Natural killer cell (primary cell): ENCODE measurements at regions not wholly inside any gene's neighbourhood (a gene's known extent, or its start where the extent isn't known, plus 50 kb on each side); places are given as distances from the start of the nearest gene placed in this dataset.
A peak's percentile ranks its signal among the peaks of the same experiment; 100 is the strongest.

Experiments used
- ATAC-seq, 3 donors: fragments of 150-1000 bp in 2 of 3; fragments of 200-7000 bp in 1 of 3; cut with Tn5 transposase; 1 replicate in 1 of 3; 2 replicates in 2 of 3; pipeline ENCODE4 v1.10.0; 2021; ENCODE audit warnings: mild to moderate bottlenecking in 2 of 3, moderate library complexity in 2 of 3
- DNase-seq, 2 donors: peaks; one replicate each; pipeline versions ENCODE4 v3.0.0 to v3.0.0-alpha.2; 2013 to 2021; ENCODE audit warnings: mixed read lengths in 1 of 2
- H3K27ac ChIP-seq: one replicate; pipeline ENCODE4 v1.5.1; 2013; ENCODE audit warnings: mild to moderate bottlenecking, low read length
- H3K27me3 ChIP-seq: one replicate; pipeline ENCODE4 v1.6.1; 2013; ENCODE audit warnings: low read length; ENCODE audit not compliant: control insufficient read depth, insufficient read depth
- H3K36me3 ChIP-seq: one replicate; pipeline ENCODE4 v1.6.1; 2013; ENCODE audit warnings: low read length; ENCODE audit not compliant: control insufficient read depth, insufficient read depth
- H3K4me1 ChIP-seq: one replicate; pipeline ENCODE4 v1.6.1; 2013; ENCODE audit warnings: low read length; ENCODE audit not compliant: control insufficient read depth, insufficient read depth
- H3K4me3 ChIP-seq: one replicate; pipeline ENCODE4 v1.5.1; 2013; ENCODE audit warnings: low read length
- H3K9me3 ChIP-seq: one replicate; pipeline ENCODE4 v1.6.1; 2013; ENCODE audit warnings: low read length; ENCODE audit not compliant: control insufficient read depth, insufficient read depth
- H3K27ac Mint-ChIP-seq, 2 donors: one replicate each; pipeline ENCODE4 v1.8.0; 2022; ENCODE audit warnings: mild to moderate bottlenecking in 2 of 2, mixed read lengths in 2 of 2, moderate library complexity in 1 of 2
- H3K27me3 Mint-ChIP-seq, 2 donors: one replicate each; pipeline ENCODE4 v1.8.0; 2022; ENCODE audit warnings: low read depth in 2 of 2, mixed read lengths in 2 of 2
- H3K36me3 Mint-ChIP-seq: one replicate; pipeline ENCODE4 v1.8.0; 2022; ENCODE audit warnings: mixed read lengths
- H3K4me1 Mint-ChIP-seq, 2 donors: one replicate each; pipeline ENCODE4 v1.8.0; 2022; ENCODE audit warnings: mixed read lengths in 2 of 2
- H3K4me3 Mint-ChIP-seq: one replicate; pipeline ENCODE4 v1.8.0; 2022; ENCODE audit warnings: mild to moderate bottlenecking, moderate library complexity, mixed read lengths
- H3K9me3 Mint-ChIP-seq, 2 donors: one replicate each; pipeline ENCODE4 v1.8.0; 2022; ENCODE audit warnings: mixed read lengths in 2 of 2
- WGBS: methylation state at CpG from one replicate; pipeline ENCODE4 v1.1.7; 2013; ENCODE audit warnings: missing lambda C conversion rate; ENCODE audit not compliant: insufficient coverage; 5-methylcytosine and 5-hydroxymethylcytosine counted together
- intact Hi-C: fragments of 100-400 bp; cut with micrococcal nuclease; formaldehyde crosslinking; loops from one replicate; pipeline ENCODE4 v1.14.2; 2022
- TF ChIP-seq, protein P1 (sequence below): fragments of 200-600 bp; IDR thresholded peaks from one replicate; pipeline ENCODE4 v1.8.0; 2022; ENCODE audit warnings: antibody characterized with exemption

- ATAC-seq (peak; percentile 53 to 72 (median 64)), DNase-seq (no peak)
- Mint-ChIP-seq H3K4me3 (peak overlapping the region; percentile 67), H3K4me1 (peaks cover 24 to 31% of the 10 kb centered on the region in 2 donors), H3K27ac (peak overlapping the region in 1 of 2 donors; percentile 7), H3K36me3 (no peaks in the 10 kb centered on the region), H3K27me3 (peaks cover 0 to 12% of the 10 kb centered on the region in 2 donors), H3K9me3 (peaks cover 0 to 2% of the 10 kb centered on the region in 2 donors)
- Histone ChIP-seq H3K4me3 (no peak overlapping the region), H3K27me3 (no peaks in the 10 kb centered on the region), H3K27ac (no peak overlapping the region), H3K9me3 (no peaks in the 10 kb centered on the region), H3K4me1 (peaks cover 8% of the 10 kb centered on the region), H3K36me3 (no peaks in the 10 kb centered on the region)
- WGBS = 100% methylated on average over 1 of the region's 2 CpGs
- TF ChIP-seq, protein P1, sequence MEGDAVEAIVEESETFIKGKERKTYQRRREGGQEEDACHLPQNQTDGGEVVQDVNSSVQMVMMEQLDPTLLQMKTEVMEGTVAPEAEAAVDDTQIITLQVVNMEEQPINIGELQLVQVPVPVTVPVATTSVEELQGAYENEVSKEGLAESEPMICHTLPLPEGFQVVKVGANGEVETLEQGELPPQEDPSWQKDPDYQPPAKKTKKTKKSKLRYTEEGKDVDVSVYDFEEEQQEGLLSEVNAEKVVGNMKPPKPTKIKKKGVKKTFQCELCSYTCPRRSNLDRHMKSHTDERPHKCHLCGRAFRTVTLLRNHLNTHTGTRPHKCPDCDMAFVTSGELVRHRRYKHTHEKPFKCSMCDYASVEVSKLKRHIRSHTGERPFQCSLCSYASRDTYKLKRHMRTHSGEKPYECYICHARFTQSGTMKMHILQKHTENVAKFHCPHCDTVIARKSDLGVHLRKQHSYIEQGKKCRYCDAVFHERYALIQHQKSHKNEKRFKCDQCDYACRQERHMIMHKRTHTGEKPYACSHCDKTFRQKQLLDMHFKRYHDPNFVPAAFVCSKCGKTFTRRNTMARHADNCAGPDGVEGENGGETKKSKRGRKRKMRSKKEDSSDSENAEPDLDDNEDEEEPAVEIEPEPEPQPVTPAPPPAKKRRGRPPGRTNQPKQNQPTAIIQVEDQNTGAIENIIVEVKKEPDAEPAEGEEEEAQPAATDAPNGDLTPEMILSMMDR = no peak
- intact Hi-C loops = no loop called here
Measured at GRCh38 chr1:114269539-114269938, 115.9 kb upstream of the SYT6 start.

DNA sequence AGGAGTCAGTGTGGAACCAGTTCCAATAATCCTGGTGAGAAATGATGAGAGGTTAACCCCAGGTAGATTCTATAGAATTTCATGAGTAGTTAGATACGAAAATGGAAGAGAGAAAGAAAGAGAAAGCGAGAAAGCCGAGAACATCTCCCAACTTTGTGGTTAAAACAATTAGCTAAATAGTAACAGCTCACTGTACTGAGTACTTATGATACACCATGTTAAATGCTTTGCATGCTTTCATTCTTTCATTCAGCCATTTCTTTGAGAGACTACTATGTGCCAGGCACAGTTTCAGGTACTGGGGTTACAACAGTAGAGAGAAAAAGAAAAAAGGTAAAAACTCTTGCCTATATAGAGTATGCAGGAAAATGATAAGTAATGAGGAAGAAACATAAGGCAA is 109.7 kb upstream of the SYT6 start:
- WGBS = 83% methylated on average over 3 of the region's 3 CpGs
- peak in 1 of 3 donors; percentile 47 for ATAC-seq
- Mint-ChIP-seq H3K4me1 (peaks cover 2 to 6% of the 10 kb centered on the region in 2 donors), H3K36me3 (no peaks in the 10 kb centered on the region), H3K27me3 (peaks cover 0 to 12% of the 10 kb centered on the region in 2 donors), H3K4me3 (no peak overlapping the region), H3K9me3 (peaks cover 0 to 2% of the 10 kb centered on the region in 2 donors), H3K27ac (no peak overlapping the region)
- no peaks in the 10 kb centered on the region for H3K9me3 ChIP-seq
- H3K36me3 ChIP-seq = no peaks in the 10 kb centered on the region
- no peak overlapping the region for H3K27ac ChIP-seq
- TF ChIP-seq, protein P1 = no peak
- H3K27me3 ChIP-seq = no peaks in the 10 kb centered on the region
- intact Hi-C loops = no loop called here
- no peak overlapping the region for H3K4me3 ChIP-seq
- H3K4me1 ChIP-seq = no peaks in the 10 kb centered on the region
- no peak for DNase-seq

DNA sequence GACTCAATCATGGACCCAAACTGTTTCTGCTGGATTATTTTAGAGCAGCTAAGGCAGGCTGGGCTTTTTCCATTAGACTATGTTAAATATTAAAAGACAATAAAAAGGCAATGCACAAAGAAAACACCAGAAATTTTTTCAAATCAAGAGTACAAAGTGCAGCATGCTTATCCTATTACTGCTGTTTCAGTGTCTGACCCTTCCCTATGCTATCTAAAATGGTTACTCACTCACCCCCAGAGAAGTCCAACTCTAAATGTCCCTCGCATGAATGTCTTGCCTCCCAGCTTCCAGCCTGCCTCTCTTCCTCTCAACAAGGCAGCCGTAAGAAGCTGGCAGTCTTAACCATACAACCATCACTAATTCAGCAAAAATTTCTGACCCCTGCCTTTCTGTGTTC is 108.7 kb upstream of the SYT6 start:
- Histone ChIP-seq H3K9me3 (no peaks in the 10 kb centered on the region), H3K4me1 (no peaks in the 10 kb centered on the region), H3K27me3 (no peaks in the 10 kb centered on the region), H3K4me3 (no peak overlapping the region), H3K27ac (no peak overlapping the region), H3K36me3 (no peaks in the 10 kb centered on the region)
- Mint-ChIP-seq H3K27me3 (peaks cover 0 to 12% of the 10 kb centered on the region in 2 donors), H3K4me1 (peaks cover 0 to 7% of the 10 kb centered on the region in 2 donors), H3K4me3 (no peak overlapping the region), H3K9me3 (peaks cover 0 to 2% of the 10 kb centered on the region in 2 donors), H3K27ac (no peak overlapping the region), H3K36me3 (no peaks in the 10 kb centered on the region)
- 93% methylated on average over 2 of the region's 2 CpGs for WGBS
- intact Hi-C loops = no loop called here
- TF ChIP-seq, protein P1 = no peak
- DNase-seq = no peak
- ATAC-seq = peak in 1 of 3 donors; percentile 21

GRCh38 chr1:114260805-114261484 is 107.3 kb upstream of the SYT6 start:
- TF ChIP-seq, protein P1 = no peak
- Histone ChIP-seq H3K4me3 (no peak overlapping the region), H3K36me3 (no peaks in the 10 kb centered on the region), H3K27ac (no peak overlapping the region), H3K9me3 (no peaks in the 10 kb centered on the region), H3K4me1 (no peaks in the 10 kb centered on the region), H3K27me3 (no peaks in the 10 kb centered on the region)
- no peak for ATAC-seq
- Mint-ChIP-seq H3K4me1 (peaks cover 0 to 6% of the 10 kb centered on the region in 2 donors), H3K4me3 (no peak overlapping the region), H3K27me3 (peaks cover 0 to 8% of the 10 kb centered on the region in 2 donors), H3K36me3 (no peaks in the 10 kb centered on the region), H3K9me3 (no peaks in the 10 kb centered on the region), H3K27ac (no peak overlapping the region)
- intact Hi-C loops = no loop called here
- WGBS = 94% methylated on average over 2 of the region's 6 CpGs
- DNase-seq = no peak
